OCI-LY7 (cell line): ENCODE measurements at regions not wholly inside any gene's neighbourhood (a gene's known extent, or its start where the extent isn't known, plus 50 kb on each side); places are given as distances from the start of the nearest gene placed in this dataset.

Source experiments
- BruUV-seq: library from RNA; stranded (reverse); fragments of 400-500 nt; replicated peaks from 2 replicates; lab custom pipeline; 2021; lab: Mats Ljungman, UMichigan
- CTCF ChIA-PET: fragments of 300-600 bp; sonication (Branson Sonifier 250); formaldehyde crosslinking; loops from one replicate; lab custom pipeline; 2022; ENCODE audit warnings: antibody characterized with exemption; ENCODE audit not compliant: unreplicated experiment; lab: Charles Lee
- POLR2A ChIA-PET: fragments of 300-600 bp; sonication (Branson Sonifier 250); formaldehyde crosslinking; loops from one replicate; lab custom pipeline; 2022; ENCODE audit warnings: antibody characterized with exemption; lab: Charles Lee
- DNase-seq: peaks from one replicate; pipeline ENCODE4 v3.0.0-alpha.2; 2015; ENCODE audit warnings: low spot score
- H2AFZ ChIP-seq: fragments of 200-600 bp; sonication (generic), shearing (Covaris generic); 2 replicates; pipeline ENCODE4 v1.6.1; 2014; ENCODE audit warnings: mild to moderate bottlenecking, antibody characterized with exemption, low read length, moderate library complexity
- H3K27ac ChIP-seq: fragments of 200-600 bp; sonication (generic); 2 replicates; pipeline ENCODE4 v1.5.1; 2014; ENCODE audit warnings: mixed run types, low read depth, mild to moderate bottlenecking, moderate library complexity, low read length, inconsistent platforms; ENCODE audit not compliant: poor library complexity, severe bottlenecking
- H3K36me3 ChIP-seq: fragments of 200-600 bp; sonication (generic); 2 replicates; pipeline ENCODE4 v1.6.1; 2014; ENCODE audit warnings: mild to moderate bottlenecking, antibody characterized with exemption, low read length, moderate library complexity, mixed read lengths; ENCODE audit not compliant: insufficient read depth
- H3K4me1 ChIP-seq: fragments of 200-600 bp; sonication (generic); 2 replicates; pipeline ENCODE4 v1.5.1; 2014; ENCODE audit warnings: mild to moderate bottlenecking, low read length; ENCODE audit not compliant: insufficient read depth, poor library complexity, severe bottlenecking
- H3K4me2 ChIP-seq: fragments of 200-600 bp; sonication (generic); 2 replicates; pipeline ENCODE4 v1.6.1; 2014; ENCODE audit warnings: mild to moderate bottlenecking, low read length
- H3K4me3 ChIP-seq: fragments of 200-600 bp; sonication (generic); 2 replicates; pipeline ENCODE4 v1.5.1; 2014; ENCODE audit warnings: mild to moderate bottlenecking, low read depth, low read length; ENCODE audit not compliant: poor library complexity, severe bottlenecking
- H3K79me2 ChIP-seq: fragments of 200-600 bp; sonication (generic); 2 replicates; pipeline ENCODE4 v1.6.1; 2016; ENCODE audit warnings: low read depth, mild to moderate bottlenecking, low read length, moderate library complexity, mixed read lengths; ENCODE audit not compliant: insufficient read depth
- H3K9me2 ChIP-seq: fragments of 200-600 bp; sonication (generic); 2 replicates; pipeline ENCODE4 v1.6.1; 2016; ENCODE audit warnings: mild to moderate bottlenecking, low read length, mixed read lengths; ENCODE audit not compliant: insufficient read depth
- H3K9me3 ChIP-seq: fragments of 200-600 bp; sonication (generic); 2 replicates; pipeline ENCODE4 v1.6.1; 2014; ENCODE audit warnings: mild to moderate bottlenecking, mixed run types, low read length, mixed read lengths
- H4K20me1 ChIP-seq: fragments of 200-600 bp; sonication (generic); 2 replicates; pipeline ENCODE4 v1.6.1; 2014; ENCODE audit warnings: mild to moderate bottlenecking, antibody characterized with exemption, low read length, moderate library complexity, mixed read lengths; ENCODE audit not compliant: insufficient read depth
- EZH2phosphoT487 ChIP-seq: fragments of 200-600 bp; sonication (generic); IDR thresholded peaks from 2 replicates; pipeline ENCODE4 v1.6.1; 2018; ENCODE audit warnings: low read depth, borderline replicate concordance, mild to moderate bottlenecking, mixed run types, antibody characterized with exemption, low read length, moderate library complexity, mixed read lengths
- intact Hi-C: fragments of 100-400 bp; cut with micrococcal nuclease; formaldehyde crosslinking; loops from one replicate; pipeline ENCODE4 v1.10.0; 2022; ENCODE audit not compliant: unreplicated experiment
- TF ChIP-seq, protein P1 (sequence below): fragments of 200-600 bp; sonication (generic); conservative IDR thresholded peaks from 2 replicates; pipeline ENCODE4 v1.5.1; 2014; ENCODE audit warnings: mild to moderate bottlenecking, antibody characterized with exemption, low read length, moderate library complexity, mixed read lengths

DNA sequence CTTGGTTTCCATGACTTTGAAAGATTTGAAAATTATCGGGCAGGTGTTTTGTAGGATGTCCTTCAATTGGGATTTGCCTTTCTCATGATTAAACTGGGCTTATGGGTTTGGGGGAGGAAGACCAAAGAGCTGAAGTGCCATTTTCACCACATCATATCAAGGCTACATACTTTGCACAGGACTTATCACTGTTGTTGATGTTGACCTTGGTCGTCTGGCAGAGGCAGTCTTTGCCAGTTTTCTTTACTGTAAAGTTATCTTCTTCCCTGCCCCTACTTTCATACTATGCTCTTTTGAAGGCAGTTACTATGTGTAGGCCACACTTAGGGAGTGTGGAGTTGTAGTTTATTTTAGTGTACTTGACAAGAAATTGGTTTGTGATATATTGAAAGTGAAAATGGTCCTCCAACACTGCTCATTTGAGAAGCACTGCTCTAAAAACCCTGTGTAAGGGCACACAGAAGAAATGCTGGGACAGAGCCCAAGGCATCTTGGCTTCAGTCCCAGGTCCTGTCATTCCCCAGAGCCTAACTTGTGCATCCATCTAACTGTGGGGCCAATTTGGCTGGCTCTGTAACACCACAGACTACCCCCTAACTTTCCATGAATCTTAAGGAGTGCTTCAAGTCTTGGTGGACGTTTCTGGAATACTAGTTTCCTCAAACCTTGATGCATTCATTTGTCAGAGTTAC, 384.9 kb downstream of the KCNRG start:
- H2AFZ ChIP-seq = no peak overlapping the region
- H3K27ac ChIP-seq = no peak overlapping the region
- no peaks in the 10 kb centered on the region for H4K20me1 ChIP-seq
- H3K36me3 ChIP-seq = no peaks in the 10 kb centered on the region
- no peak overlapping the region for H3K4me2 ChIP-seq
- no peaks in the 10 kb centered on the region for H3K9me2 ChIP-seq
- DNase-seq = no peak
- H3K4me3 ChIP-seq = no peak overlapping the region
- CTCF ChIA-PET = no interaction called here
- TF ChIP-seq EZH2phosphoT487 = no peak
- TF ChIP-seq, protein P1, sequence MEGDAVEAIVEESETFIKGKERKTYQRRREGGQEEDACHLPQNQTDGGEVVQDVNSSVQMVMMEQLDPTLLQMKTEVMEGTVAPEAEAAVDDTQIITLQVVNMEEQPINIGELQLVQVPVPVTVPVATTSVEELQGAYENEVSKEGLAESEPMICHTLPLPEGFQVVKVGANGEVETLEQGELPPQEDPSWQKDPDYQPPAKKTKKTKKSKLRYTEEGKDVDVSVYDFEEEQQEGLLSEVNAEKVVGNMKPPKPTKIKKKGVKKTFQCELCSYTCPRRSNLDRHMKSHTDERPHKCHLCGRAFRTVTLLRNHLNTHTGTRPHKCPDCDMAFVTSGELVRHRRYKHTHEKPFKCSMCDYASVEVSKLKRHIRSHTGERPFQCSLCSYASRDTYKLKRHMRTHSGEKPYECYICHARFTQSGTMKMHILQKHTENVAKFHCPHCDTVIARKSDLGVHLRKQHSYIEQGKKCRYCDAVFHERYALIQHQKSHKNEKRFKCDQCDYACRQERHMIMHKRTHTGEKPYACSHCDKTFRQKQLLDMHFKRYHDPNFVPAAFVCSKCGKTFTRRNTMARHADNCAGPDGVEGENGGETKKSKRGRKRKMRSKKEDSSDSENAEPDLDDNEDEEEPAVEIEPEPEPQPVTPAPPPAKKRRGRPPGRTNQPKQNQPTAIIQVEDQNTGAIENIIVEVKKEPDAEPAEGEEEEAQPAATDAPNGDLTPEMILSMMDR = no peak
- peaks cover 8% of the 10 kb centered on the region for H3K4me1 ChIP-seq
- no peaks in the 10 kb centered on the region for H3K79me2 ChIP-seq
- intact Hi-C loops = loop anchor here (10.0 kb wide), 1 partner anchor 65 kb away; no protein-coding TSS in a partner anchor
- no peaks in the 10 kb centered on the region for H3K9me3 ChIP-seq
- POLR2A ChIA-PET = interaction anchor here (1.0 kb wide), 1 partner anchor 10 kb away, joined by 3 read pairs; no protein-coding TSS in a partner anchor
- no TSS peak for BruUV-seq

DNA sequence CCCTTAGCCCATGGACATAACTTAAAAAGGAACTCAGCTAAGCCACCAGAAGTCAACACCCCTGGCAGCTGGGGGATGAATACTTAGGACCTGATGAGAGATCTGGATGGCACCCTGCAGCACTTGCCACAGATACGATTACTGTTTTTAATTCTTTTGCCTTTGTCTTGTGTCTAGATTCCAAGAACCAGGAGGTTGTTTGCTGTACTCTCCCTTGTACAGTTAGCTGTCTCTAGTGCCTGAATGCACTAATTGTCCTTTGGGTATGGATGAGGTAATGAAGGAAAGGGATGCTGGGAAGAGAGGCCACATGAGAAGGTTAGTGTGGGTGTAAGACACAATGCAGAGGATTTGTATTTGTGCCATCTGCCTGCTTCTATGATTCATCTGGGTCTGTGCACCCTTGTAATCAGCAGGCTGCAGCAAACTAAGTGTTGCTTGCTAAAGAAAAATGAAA, 385.8 kb downstream of the KCNRG start:
- POLR2A ChIA-PET = interaction anchor here (0.6 to 1.4 kb wide), 6 partner anchors 9 to 882 kb away, joined by 3 to 7 read pairs (median 3); partner anchors contain the start of gene SPRYD7
- H3K79me2 ChIP-seq = no peaks in the 10 kb centered on the region
- peaks cover 8% of the 10 kb centered on the region for H3K4me1 ChIP-seq
- no peak overlapping the region for H3K4me3 ChIP-seq
- no peaks in the 10 kb centered on the region for H3K36me3 ChIP-seq
- no peak overlapping the region for H3K27ac ChIP-seq
- H3K4me2 ChIP-seq = 0 out of 2 replicates have a peak overlapping the region, but pooled peaks have one; percentile 5
- no TSS peak for BruUV-seq
- TF ChIP-seq, protein P1 = no peak
- no peak for TF ChIP-seq EZH2phosphoT487
- DNase-seq = no peak
- H3K9me2 ChIP-seq = no peaks in the 10 kb centered on the region
- H4K20me1 ChIP-seq = no peaks in the 10 kb centered on the region
- intact Hi-C loops = loop anchor here (10.0 kb wide), 1 partner anchor 64 kb away; no protein-coding TSS in a partner anchor
- CTCF ChIA-PET = no interaction called here
- H2AFZ ChIP-seq = peak overlapping the region; percentile 56; the same call in 1 of the 2 replicates
- H3K9me3 ChIP-seq = no peaks in the 10 kb centered on the region
